HEK293 (cell line): ENCODE measurements at regions not wholly inside any gene's neighbourhood (a gene's known extent, or its start where the extent isn't known, plus 50 kb on each side); places are given as distances from the start of the nearest gene placed in this dataset.

Experiments
- TF ChIP-seq, protein P1 (sequence below): fragments of 450-650 bp; formaldehyde crosslinking; IDR thresholded peaks from 2 replicates; pipeline ENCODE4 v1.5.1; 2017; ENCODE audit warnings: missing biosample characterization, missing genetic modification characterization
- TF ChIP-seq, protein P2 (sequence below): fragments of 450-650 bp; formaldehyde crosslinking; IDR thresholded peaks from 2 replicates; pipeline ENCODE4 v1.5.1; 2016; ENCODE audit warnings: missing biosample characterization, missing genetic modification characterization

DNA sequence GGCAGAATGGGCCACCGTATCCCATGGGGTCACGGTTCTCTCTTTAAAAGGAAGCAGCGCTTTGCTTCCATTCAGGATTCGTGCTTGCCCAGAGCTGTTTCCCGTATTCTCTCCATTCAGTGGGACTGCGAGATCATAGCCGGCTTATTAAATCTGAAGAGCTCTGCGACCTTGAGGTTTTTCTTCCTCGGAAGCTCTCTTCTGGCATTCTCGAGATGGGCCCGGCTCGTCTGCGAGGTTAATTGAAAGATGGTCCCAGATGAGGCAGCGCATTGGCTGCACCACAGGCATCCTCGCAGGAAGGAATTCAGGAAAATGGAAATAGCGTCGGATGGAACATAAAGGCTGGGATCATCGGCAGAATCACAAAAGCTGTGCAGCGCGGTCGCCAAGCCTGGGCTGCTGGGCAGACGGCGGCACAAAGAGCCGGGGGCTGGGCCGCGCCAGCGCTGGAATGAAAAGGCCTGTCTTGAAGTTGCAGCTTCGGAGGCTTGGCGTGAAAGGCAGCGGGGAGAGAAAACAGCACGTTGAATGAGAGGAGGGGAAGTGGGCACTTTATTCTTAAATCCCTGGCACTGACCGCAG lies 236.2 kb downstream of the IRX2 start:
- TF ChIP-seq, protein P1, sequence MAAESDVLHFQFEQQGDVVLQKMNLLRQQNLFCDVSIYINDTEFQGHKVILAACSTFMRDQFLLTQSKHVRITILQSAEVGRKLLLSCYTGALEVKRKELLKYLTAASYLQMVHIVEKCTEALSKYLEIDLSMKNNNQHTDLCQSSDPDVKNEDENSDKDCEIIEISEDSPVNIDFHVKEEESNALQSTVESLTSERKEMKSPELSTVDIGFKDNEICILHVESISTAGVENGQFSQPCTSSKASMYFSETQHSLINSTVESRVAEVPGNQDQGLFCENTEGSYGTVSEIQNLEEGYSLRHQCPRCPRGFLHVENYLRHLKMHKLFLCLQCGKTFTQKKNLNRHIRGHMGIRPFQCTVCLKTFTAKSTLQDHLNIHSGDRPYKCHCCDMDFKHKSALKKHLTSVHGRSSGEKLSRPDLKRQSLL, result no peak
- TF ChIP-seq, protein P2, sequence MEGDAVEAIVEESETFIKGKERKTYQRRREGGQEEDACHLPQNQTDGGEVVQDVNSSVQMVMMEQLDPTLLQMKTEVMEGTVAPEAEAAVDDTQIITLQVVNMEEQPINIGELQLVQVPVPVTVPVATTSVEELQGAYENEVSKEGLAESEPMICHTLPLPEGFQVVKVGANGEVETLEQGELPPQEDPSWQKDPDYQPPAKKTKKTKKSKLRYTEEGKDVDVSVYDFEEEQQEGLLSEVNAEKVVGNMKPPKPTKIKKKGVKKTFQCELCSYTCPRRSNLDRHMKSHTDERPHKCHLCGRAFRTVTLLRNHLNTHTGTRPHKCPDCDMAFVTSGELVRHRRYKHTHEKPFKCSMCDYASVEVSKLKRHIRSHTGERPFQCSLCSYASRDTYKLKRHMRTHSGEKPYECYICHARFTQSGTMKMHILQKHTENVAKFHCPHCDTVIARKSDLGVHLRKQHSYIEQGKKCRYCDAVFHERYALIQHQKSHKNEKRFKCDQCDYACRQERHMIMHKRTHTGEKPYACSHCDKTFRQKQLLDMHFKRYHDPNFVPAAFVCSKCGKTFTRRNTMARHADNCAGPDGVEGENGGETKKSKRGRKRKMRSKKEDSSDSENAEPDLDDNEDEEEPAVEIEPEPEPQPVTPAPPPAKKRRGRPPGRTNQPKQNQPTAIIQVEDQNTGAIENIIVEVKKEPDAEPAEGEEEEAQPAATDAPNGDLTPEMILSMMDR (tag by site-specific recombination), result no peak
